Body of pancreas (tissue), 4 donors: ENCODE measurements at regions not wholly inside any gene's neighbourhood (a gene's known extent, or its start where the extent isn't known, plus 50 kb on each side); places are given as distances from the start of the nearest gene placed in this dataset.

ENCODE experiments used
- CTCF ChIP-seq, 7 experiments: fragments of 450-650 bp in 4 of 7; fragments of 200-600 bp in 3 of 7; sonication (generic) in 3 of 7; IDR thresholded peaks; one replicate each; pipeline ENCODE4 v1.5.1; 2016 to 2019; ENCODE audit warnings: antibody characterized with exemption in 7 of 7
- POLR2A ChIP-seq, 3 donors: fragments of 450-650 bp; IDR thresholded peaks; one replicate each; pipeline ENCODE4 v1.6.1; 2016; ENCODE audit warnings: antibody characterized with exemption in 3 of 3, mild to moderate bottlenecking in 2 of 3

- TF ChIP-seq CTCF (IDR thresholded peaks at IDR 0.05): no peak
- TF ChIP-seq POLR2A (IDR thresholded peaks at IDR 0.05): no peak
Observed at GRCh38 chr6:50913105-50913770, 94.6 kb downstream of the TFAP2B start.
